HG03196 (cell line): ENCODE measurements at regions not wholly inside any gene's neighbourhood (a gene's known extent, or its start where the extent isn't known, plus 50 kb on each side); places are given as distances from the start of the nearest gene placed in this dataset.
"Not testable (repeated sequence)": the region's sequence is repeated elsewhere in the genome, so short reads cannot be mapped to it uniquely, and the experiment has no call there.

Experiments used
- ATAC-seq: cut with Tn5 transposase; IDR thresholded peaks from one replicate; pipeline ENCODE4 v1.9.1; 2021; ENCODE audit not compliant: unreplicated experiment

DNA sequence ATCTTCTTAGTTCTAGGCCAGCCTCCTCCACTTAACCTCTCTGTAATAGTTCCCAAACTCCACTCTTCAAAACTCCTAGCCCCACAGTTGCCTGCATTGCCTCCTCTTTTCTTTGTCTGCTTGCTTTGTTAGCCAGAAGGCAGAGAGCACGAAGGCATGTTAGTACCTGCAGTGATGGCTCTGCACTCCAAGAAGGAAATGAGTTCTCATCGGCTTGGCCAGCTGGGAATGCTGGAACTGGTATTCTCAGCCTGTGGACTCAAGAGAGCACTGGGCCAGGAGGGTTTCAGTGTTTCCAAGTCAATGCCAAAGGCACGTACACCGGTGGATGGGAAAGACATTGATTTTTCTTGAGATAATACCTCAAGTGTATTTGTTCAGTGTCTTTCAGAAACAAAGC lies 66.3 kb upstream of the HABP2 start:
- no peak for ATAC-seq

DNA sequence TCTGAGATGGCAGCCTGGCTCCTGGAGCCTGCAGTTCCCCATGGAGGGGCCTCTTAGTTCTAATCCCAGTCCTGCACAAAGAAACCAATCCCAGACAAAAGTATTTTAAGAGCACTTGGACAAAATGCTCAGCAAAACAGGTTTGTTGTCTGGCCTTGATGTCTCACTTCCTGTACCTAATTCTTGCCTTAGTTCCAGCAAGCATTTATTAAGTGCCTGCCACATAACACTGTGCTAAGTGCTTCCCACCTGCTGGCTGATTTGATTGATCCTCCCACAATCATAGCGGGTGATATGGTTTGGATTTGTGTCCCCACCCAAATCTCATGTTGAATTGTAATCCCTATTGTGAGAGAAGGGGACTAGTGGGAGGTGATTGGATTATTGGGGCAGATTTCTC lies 65.7 kb upstream of the HABP2 start:
- no peak for ATAC-seq

DNA sequence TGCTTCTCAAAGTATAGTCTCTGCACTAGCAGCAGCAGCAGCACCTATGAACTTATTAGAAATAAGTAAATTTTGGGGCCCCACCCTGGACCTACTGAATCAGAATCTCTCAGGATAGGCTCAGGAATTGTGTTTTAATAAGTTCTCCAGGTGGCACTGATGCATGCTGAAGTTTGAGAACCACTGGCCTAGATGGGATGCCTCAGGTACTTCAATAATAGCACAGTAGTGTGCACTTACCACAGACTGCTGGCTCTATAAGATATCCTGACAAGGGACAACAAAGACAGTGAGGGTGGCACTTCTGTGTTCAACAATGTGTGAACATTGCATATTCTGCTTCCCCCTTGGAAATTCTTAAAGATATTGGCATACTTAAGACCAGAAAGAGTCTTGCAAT lies 64.7 kb upstream of the HABP2 start:
- ATAC-seq, result no peak

DNA sequence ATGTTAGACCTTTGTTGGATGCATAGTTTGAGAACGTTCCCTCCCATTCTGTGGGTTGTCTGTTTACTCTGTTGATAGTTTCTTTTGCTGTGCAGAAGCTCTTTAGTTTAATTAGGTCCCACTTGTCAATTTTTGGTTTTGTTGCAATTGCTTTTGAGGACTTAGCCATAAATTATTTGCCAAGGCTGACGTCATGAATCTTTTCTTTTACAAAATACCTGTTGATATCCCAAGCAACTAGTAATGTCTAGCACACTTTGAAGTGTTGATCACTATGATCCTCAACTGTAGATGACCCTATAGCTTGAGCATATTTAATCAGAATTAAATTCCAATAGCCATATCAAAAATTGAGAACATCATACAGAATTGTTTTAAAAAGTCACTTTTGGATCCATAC lies 63.3 kb upstream of the HABP2 start:
- ATAC-seq, result not testable (repeated sequence)

DNA sequence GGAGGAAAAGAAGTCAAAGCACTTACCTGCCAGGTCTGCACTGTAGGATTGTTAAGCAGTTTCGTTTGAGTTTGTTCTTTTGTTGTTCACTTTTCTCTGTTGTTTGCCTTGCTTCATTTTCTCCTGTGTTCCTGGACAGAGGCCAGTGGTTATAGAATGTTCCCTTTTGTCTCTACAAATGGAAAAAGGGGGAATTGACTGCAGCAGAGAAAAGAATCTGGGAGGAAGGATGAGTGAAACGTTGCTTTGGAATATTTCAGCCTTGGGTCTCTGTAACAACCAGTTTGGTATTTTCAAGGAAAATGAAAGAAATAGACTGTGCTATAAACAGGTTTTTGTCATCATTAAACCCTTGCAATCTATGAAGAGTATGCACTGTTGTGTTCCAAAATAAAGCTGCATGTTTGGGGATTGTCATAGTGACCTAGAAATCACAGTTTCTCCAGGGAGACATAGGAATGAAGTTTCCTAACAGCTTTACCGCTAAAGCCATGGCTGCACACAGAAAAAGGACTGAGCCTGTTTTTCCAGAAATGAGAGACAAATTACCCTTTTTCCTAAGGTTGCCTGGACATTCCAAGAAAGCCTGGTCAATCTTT lies 60.8 kb upstream of the HABP2 start:
- no peak for ATAC-seq

DNA sequence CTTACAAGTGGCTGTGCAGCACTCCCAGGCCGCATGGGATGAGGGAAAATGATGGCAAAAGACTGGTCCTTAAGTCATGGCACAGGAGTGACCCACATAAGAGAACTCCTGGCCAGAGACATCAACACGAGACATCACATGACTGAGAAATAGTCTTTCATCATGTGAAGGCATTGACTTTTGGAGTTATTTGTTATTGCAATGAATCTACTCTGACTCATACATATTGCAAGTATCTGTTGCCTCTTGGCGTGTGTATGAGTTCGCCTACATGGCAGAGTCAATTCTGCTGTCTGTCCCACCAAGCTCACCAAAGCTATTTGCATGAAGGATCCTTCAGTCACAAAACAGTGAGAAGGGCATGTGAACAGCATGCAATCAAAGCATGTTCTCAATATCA lies 59.7 kb upstream of the HABP2 start:
- no peak for ATAC-seq

DNA sequence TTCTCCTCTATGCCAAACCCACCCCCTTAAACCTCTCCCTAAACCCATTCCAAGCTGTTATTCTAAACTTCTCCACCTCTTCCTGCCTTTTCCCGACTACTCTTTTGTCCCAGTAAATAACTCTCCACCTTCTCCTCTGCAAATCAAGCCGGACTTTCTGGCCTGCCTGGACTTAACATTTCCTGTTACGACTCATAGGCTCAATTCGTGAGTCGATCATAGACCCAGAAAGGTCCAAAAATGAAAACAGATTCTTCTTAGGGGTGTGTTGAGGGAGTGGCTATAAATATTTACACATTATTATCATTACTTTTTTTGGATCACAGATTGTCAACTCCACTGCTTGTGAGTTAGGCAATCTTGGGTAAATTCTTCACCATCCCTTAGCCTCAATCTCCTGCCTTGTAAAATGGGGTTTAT lies 59.0 kb upstream of the HABP2 start:
- no peak for ATAC-seq

DNA sequence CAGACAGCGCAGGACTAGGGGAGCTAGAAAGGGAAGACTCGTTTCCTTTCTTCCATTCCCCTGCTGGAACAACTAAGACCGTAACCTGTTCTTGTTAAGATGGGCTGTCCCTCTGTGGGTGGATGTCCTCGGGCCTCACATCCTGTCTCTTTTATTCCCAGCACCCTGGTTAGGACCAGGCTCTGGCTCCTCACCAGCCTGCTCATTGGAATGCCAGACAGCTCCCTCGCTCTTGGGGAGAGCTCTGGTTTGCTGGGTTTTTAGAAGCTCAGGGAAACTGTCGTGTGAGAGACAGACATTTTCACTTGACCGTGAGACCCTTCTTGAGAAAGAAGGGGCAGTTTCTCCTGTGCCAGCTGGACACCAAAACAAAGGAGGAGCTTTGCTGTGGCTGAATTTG lies 58.1 kb upstream of the HABP2 start:
- ATAC-seq, result no peak

DNA sequence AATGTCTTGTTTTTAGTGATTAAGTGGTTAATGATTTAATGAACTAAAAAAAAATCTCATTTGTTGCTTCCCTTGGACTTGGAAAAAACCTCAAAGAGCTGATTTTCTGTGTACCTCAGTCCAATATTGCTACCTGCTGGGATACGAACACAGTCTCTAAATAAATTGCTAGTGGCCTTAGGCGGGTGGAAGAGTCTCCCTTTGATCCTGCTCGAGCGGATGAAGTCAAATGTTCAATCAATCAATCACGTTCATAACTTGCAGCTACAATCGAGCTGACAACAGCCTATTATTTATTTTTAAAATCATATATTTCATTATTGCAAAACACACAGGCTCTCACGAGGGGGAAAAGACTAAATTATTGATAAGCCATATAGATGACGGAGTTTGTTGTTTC lies 57.3 kb upstream of the HABP2 start:
- ATAC-seq, result no peak

DNA sequence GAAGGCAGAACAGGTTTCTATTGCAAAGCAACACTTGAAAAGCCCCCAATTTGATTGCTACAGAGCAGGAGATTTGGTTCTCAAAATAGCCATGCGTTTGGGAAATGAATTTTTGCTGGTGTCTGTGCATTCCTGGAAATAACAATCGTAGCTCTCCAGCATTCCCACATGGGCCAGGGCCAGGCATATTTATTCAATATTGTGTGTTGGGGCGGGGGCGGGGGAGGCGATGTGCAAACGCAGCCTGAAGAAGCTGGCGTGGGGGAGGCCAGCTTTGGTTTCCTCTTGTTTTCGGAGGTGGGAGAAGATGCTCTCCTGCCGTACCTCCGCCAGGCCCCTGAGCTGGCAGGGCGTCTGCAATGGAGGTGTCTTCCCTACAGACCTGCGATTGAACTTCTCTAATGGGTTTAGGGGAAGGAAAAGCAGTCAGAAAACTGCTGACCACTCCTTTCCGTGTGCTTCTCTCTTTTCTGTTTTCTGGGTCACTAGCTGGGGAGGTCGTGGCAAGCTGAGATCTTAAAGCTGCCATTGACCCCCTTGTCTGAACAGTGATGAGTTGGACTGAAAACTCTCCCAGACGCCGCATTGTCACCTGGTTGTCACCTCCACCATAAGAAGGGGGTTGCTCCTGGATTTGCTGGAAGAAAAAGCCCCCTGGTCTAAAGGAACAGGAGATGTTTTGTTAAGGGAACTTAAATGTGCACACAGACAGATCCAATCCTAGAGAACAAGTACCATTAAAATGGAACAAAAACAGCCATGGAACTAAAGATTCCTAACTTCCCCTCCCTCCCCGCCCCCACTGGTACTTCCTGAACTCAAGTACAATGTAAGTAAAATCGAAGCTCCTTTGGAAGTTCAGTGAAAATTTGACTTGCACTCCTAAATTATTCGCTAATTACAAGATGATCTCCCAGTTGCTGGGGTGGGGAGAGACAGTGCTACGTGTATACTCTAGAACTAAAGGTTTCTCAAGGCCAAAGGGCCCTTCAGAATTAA lies 56.4 kb upstream of the HABP2 start:
- no peak for ATAC-seq

DNA sequence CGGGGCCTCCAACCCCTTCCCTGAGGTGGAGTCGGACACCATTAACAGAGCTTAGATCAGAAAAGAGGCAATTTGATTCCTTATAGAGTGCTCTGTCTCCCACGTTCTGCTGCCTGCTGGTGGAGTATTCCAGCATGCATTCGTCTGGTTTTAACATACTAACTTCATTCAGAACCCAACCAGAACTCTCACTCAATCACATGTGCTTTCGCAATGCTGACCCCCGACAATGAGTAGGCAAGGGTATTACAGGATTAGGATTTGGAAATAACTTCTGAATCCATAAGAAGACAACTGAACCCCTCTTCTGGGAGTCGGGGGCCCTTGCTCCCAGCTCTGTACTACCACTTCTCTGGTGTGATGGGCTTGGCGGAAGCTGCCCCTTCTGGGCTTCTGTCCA lies 55.7 kb upstream of the HABP2 start:
- no peak for ATAC-seq

DNA sequence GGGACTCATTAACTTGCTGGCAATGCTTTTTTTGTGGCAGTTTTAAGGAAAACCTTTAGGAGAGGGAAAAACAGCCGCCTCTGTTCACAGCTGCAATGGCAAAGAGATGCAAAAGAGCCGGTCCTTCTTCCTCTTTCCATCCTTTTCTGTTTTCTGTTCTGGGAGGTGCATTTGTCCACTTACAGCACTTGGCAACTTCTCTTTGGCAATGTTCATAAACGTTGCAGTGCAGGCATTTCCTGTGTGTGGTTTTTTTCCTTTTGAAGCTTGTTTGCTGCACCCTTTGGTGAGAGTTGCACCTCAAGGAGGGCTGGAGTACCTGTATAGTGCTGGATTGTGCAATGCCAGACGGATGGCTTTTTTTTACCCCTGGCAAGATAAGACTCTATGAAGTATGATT lies 53.9 kb upstream of the HABP2 start:
- no peak for ATAC-seq

DNA sequence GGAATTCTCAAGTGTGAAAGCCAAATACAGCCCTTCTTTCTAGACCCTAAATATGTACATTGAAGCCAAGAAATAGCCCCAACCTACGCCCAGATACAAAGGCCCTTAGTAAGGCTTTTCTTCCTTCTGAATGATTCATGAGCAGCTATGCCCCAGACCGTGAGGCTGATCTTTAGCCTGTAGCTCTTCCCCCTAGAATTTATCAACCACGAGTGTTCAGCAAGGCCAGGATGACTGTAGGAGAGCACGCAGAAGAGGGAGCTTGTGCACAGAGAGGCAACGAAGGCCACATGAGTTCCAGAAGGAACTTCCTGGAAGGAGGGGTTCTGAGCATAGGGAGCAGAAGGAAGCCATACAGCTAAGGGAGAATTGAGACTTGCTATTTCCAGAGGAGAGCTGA lies 53.0 kb upstream of the HABP2 start:
- ATAC-seq, result no peak

DNA sequence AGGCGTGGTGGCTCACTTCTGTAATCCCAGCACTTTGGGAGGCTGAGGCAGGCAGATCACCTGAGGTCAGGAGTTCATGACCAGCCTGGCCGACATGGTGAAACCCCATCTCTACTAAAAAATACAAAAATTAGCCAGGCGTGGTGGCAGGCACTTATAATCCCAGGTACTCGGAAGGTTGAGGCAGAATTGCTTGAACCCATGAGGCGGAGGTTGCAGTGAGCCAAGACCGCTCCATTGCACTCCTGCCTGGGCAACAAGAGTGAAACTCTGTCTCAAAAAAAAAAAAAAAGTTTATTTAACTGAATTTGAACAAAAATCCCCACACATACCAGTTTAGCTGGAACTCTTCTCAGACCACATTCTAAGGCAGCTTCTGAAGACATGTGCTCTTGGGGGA lies 51.8 kb upstream of the HABP2 start:
- ATAC-seq, result not testable (repeated sequence)
